H1 (cell line): ENCODE measurements at regions not wholly inside any gene's neighbourhood (a gene's known extent, or its start where the extent isn't known, plus 50 kb on each side); places are given as distances from the start of the nearest gene placed in this dataset.

Experiments used
- ASH2L ChIP-seq: fragments of 200-600, 300-600 bp; sonication (generic); IDR thresholded peaks from one replicate; pipeline ENCODE4 v1.7.1; 2017; ENCODE audit warnings: low read length
- CREB1 ChIP-seq: IDR thresholded peaks from 2 replicates; pipeline ENCODE4 v1.6.1; 2012; ENCODE audit warnings: inconsistent platforms
- EZH2 ChIP-seq: fragments of 200-600 bp; sonication (generic); IDR thresholded peaks from 2 replicates; pipeline ENCODE4 v1.7.1; 2012; ENCODE audit warnings: low read depth, mild to moderate bottlenecking, moderate library complexity, low read length, inconsistent platforms; ENCODE audit not compliant: severe bottlenecking
- FOSL1 ChIP-seq: IDR thresholded peaks from 2 replicates; pipeline ENCODE4 v1.6.1; 2011; ENCODE audit warnings: mild to moderate bottlenecking, low read depth, low read length, moderate library complexity; ENCODE audit not compliant: insufficient read depth
- JUN ChIP-seq: IDR thresholded peaks from 2 replicates; pipeline ENCODE4 v1.6.1; 2011; ENCODE audit warnings: low read depth, mild to moderate bottlenecking, improper control_type of control experiment, low read length
- JUND ChIP-seq: IDR thresholded peaks from 2 replicates; pipeline ENCODE4 v1.6.1; 2011; ENCODE audit warnings: mild to moderate bottlenecking, improper control_type of control experiment, low read length
- POLR2AphosphoS5 ChIP-seq: IDR thresholded peaks from 2 replicates; pipeline ENCODE4 v1.6.1; 2011; ENCODE audit warnings: low read depth, low read length
- RFX5 ChIP-seq: IDR thresholded peaks from 2 replicates; pipeline ENCODE4 v1.6.1; 2011; ENCODE audit warnings: low read depth, low read length, improper control_type of control experiment, borderline replicate concordance
- SIX5 ChIP-seq: IDR thresholded peaks from 2 replicates; pipeline ENCODE4 v1.6.1; 2011; ENCODE audit warnings: mild to moderate bottlenecking, low read depth, low read length
- SUZ12 ChIP-seq: fragments of 200-600 bp; sonication (generic); IDR thresholded peaks from 2 replicates; pipeline ENCODE4 v1.6.1; 2012; ENCODE audit warnings: mild to moderate bottlenecking, inconsistent platforms, low read length, moderate library complexity, mixed read lengths
- TAF1 ChIP-seq: IDR thresholded peaks from 2 replicates; pipeline ENCODE4 v1.6.1; 2011; ENCODE audit warnings: mild to moderate bottlenecking, low read depth, low read length
- TEAD4 ChIP-seq: IDR thresholded peaks from 2 replicates; pipeline ENCODE4 v1.6.1; 2012; ENCODE audit warnings: low read depth, low read length, inconsistent platforms, mixed read lengths
- ZNF274 ChIP-seq: IDR thresholded peaks from 2 replicates; pipeline ENCODE4 v1.7.0; 2012; ENCODE audit warnings: low read length, borderline replicate concordance; ENCODE audit errors: extremely low read depth
- TF ChIP-seq, protein P1 (sequence below), 3 experiments: IDR thresholded peaks; 1 replicate in 2 of 3; 2 replicates in 1 of 3; pipeline versions ENCODE4 v1.5.1 to v1.6.1; 2011; ENCODE audit warnings: low read length in 3 of 3, mild to moderate bottlenecking in 3 of 3, inconsistent platforms in 2 of 3, low read depth in 1 of 3, moderate library complexity in 1 of 3; ENCODE audit not compliant: insufficient read depth in 1 of 3; ENCODE audit errors: control extremely low read depth in 1 of 3

DNA sequence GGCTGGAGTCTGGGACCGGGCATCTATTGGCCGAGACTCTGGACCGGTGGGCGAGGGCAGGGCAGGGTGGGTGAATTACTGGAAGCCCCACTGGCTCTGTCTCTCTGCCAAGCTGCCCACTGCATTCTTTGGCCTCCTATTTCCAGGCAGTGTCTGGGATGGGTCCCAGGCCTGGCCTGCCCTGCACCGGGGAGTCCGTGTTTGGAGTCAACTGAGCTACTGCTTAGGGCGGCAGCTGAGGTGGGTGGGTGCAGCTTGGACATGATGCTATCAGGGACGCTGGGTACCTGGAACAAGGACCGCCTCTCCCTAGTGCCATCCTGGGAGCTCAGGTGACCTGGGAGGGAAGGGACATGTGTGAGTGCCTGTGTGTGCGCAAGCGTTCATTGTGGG is 58.1 kb downstream of the SOCS3 start:
- TF ChIP-seq, protein P1, sequence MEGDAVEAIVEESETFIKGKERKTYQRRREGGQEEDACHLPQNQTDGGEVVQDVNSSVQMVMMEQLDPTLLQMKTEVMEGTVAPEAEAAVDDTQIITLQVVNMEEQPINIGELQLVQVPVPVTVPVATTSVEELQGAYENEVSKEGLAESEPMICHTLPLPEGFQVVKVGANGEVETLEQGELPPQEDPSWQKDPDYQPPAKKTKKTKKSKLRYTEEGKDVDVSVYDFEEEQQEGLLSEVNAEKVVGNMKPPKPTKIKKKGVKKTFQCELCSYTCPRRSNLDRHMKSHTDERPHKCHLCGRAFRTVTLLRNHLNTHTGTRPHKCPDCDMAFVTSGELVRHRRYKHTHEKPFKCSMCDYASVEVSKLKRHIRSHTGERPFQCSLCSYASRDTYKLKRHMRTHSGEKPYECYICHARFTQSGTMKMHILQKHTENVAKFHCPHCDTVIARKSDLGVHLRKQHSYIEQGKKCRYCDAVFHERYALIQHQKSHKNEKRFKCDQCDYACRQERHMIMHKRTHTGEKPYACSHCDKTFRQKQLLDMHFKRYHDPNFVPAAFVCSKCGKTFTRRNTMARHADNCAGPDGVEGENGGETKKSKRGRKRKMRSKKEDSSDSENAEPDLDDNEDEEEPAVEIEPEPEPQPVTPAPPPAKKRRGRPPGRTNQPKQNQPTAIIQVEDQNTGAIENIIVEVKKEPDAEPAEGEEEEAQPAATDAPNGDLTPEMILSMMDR (IDR thresholded peaks at IDR 0.05; ENCODE audit: control extremely low read depth in 1 of 3, insufficient read depth in 1 of 3, low read depth in 1 of 3, low read length in 3 of 3), result no peak
- no peak for TF ChIP-seq CREB1
- TF ChIP-seq JUND, result no peak
- TF ChIP-seq TEAD4, result no peak
- TF ChIP-seq SUZ12, result no peak
- TF ChIP-seq POLR2AphosphoS5, result no peak
- TF ChIP-seq ZNF274, result no peak
- TF ChIP-seq RFX5, result no peak
- no peak for TF ChIP-seq FOSL1
- no peak for TF ChIP-seq JUN
- no peak for TF ChIP-seq EZH2
- no peak for TF ChIP-seq SIX5
- TF ChIP-seq TAF1, result no peak
- TF ChIP-seq ASH2L, result no peak
